ENCODE measurements at regions not wholly inside any gene's neighbourhood (a gene's known extent, or its start where the extent isn't known, plus 50 kb on each side); places are given as distances from the start of the nearest gene placed in this dataset.
"Not testable (repeated sequence)": the region's sequence is repeated elsewhere in the genome, so short reads cannot be mapped to it uniquely, and the experiment has no call there.

DNA sequence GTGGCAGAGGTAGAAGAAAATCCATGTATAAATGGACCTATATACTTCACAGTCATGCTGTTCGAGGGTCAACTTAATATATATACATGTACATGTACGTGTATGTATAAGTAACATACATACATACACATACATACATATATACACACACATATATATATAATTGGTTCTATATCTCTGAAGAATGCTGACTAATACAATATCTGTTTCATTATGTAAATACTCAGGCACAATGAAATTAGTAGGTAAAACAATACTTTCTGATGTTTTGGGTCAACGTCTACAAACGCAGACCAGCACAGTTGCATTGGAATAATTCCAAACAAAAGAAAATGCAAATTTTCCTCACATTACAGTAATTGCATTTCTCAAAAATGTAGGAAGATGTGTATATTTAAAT lies 202.7 kb upstream of the DAAM1 start:
- FAIRE-seq (no peak), DNase-seq (ENCODE audit: low spot score) (no peak)

- DNase-seq (ENCODE audit: low spot score) (no peak), FAIRE-seq (no peak)
Measured at GRCh38 chr14:58987591-58987990, 200.9 kb upstream of the DAAM1 start.

DNA sequence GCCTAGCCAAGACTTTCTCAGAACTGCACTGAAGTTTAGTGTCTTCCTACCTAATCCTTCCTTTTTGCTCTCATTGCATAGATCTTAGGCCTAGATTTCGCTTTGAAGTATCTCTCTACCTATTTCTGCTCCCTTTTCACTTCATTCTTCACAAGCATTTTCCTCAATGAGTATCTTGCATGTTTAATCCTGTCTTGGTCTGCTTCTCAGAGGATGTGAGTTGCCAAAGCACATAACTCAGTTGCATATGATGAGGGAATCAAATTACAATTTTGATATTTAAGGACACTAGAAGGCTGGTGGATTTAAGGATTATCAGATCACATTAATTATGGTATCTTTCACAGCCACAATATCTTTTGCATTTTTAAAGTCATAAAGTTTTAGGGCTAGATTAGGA lies 195.5 kb upstream of the DAAM1 start:
- DNase-seq (ENCODE audit: low spot score) (no peak), FAIRE-seq (no peak)

DNA sequence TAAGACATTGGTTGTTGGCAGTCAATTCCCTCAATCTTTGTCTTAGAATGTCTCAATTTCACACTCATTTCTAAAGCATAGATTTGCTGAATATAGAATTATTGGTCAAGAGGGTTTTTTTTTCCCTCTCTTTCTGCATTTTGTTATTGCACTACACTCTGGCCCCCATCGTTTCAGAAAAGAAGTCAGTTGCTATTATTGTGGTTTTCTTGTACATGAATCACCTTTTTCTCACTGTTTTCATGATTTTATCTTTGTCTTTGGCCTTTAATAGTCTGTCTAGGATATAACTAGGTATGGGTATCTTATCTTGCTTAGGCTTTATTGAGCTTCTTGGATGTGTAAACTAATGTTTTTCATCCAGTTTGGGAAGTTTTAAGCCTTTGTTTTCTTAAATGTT lies 194.3 kb upstream of the DAAM1 start:
- no peak for FAIRE-seq
- DNase-seq (ENCODE audit: low spot score): no peak

DNA sequence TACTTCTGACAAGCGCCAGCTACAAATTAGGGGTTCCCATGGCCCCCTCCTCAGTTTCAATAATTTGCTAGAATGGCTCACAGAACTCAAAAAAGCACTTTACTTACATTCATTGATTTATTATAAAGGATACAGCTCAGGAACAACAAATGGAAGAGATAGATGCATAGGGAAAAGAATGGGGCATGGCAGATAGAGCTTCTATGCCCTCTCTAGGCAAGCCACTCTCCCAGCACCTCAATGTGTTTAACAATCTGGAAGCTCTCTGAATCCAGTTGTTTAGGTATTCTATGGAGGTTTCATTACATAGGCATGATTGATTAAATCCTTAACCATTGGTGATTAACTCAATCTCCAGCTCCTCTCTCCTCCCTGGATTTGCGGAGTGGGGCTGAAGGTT lies 184.5 kb upstream of the DAAM1 start:
- no peak for FAIRE-seq

DNA sequence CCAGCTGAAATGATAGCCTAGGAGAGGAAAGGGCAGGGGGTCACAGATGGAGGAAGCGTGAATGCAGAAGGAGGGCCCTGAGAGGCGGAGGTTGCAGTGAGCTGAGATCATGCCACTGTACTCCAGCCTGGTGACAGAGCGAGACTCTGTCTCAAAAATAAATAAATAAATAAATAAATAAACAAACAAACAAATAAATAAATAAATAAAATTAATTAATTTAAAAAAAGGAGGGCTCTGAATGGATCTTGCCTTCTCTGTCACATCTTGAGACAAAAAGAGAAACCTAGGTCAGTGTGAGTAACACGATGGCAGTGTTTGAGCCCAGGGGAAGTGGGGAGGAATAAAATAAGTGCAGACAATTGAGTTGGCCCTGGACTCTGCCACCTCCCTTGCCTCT lies 182.3 kb upstream of the DAAM1 start:
- not testable (repeated sequence) for DNase-seq (ENCODE audit: low spot score); FAIRE-seq

More for the DNA sequence above, 184.5 kb upstream of the DAAM1 start:
- no peak for DNase-seq (ENCODE audit: low spot score)

DNA sequence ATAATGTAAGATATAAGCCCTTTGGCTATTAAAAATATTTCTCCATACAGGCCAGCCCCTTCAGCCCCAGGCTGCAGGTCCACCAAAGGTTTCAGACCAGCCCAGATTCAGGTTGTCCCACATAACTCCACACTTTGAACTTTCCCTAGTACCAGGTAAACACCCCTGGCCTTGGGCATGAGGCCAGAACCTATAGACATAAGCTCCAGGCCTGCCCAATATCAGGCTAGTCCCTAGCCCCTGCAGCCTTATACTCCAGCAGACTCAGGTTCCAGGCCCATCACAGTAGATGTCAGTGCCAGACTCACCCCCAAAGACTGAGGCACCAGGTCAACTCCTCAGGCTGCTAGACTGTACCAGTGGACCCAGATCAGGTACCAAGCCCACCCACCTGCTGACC lies 178.5 kb upstream of the DAAM1 start:
- no peak for FAIRE-seq
- DNase-seq (ENCODE audit: low spot score): no peak

- FAIRE-seq (no peak), DNase-seq (ENCODE audit: low spot score) (no peak)
Measured at GRCh38 chr14:59013672-59014298, 174.7 kb upstream of the DAAM1 start.

GRCh38 chr14:59015482-59015881 lies 173.0 kb upstream of the DAAM1 start:
- no peak for DNase-seq (ENCODE audit: low spot score)
- no peak for FAIRE-seq

- no peak for FAIRE-seq
- no peak for DNase-seq (ENCODE audit: low spot score)
Measured at GRCh38 chr14:59017285-59017965, 171.0 kb upstream of the DAAM1 start.

GRCh38 chr14:59018460-59018859 lies 170.0 kb upstream of the DAAM1 start:
- FAIRE-seq (no peak), DNase-seq (ENCODE audit: low spot score) (no peak)

DNA sequence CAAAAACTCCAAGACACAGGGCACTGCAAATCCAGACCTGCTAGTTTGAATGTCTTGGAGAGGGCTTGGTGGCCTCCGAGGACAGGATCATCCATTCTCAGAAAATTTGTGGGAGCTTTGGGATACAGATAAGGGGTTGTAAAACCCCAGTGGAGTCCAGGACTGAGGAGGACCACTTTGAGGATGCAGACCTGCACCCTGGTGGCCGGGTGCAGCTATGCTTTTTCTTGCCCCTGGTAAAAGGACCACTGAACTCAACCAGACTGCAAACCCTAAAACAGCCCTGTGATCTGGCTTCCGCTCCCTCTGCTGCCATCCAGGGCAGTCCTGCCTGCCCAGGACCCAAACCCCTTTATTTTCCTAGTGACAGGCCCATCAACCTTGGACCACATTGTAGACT lies 169.5 kb upstream of the DAAM1 start:
- no peak for FAIRE-seq
- DNase-seq (ENCODE audit: low spot score): no peak

GRCh38 chr14:59020382-59020781 lies 168.1 kb upstream of the DAAM1 start:
- DNase-seq (ENCODE audit: low spot score): no peak
- FAIRE-seq: no peak

GRCh38 chr14:59022144-59022543 lies 166.3 kb upstream of the DAAM1 start:
- DNase-seq (ENCODE audit: low spot score) (no peak), FAIRE-seq (no peak)

- FAIRE-seq (no peak), DNase-seq (ENCODE audit: low spot score) (no peak)
Measured at GRCh38 chr14:59026081-59026480, 162.4 kb upstream of the DAAM1 start.

DNA sequence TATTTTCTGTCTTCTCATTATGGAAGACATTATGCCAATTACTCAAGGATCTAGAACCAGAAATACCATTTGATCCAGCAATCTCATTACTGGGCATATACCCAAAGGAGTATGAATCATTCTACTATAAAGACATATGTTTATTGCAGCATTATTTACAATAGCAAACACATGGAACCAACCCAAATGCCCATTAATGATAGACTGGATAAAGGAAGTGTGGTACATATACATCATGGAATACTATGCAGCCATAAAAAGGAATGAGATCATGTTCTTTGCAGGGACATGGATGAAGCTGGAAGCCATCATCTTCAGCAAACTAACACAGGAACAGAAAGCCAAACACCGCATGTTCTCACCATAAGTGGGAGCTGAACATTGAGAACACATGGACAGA lies 161.8 kb upstream of the DAAM1 start:
- not testable (repeated sequence) for FAIRE-seq; DNase-seq (ENCODE audit: low spot score)

DNA sequence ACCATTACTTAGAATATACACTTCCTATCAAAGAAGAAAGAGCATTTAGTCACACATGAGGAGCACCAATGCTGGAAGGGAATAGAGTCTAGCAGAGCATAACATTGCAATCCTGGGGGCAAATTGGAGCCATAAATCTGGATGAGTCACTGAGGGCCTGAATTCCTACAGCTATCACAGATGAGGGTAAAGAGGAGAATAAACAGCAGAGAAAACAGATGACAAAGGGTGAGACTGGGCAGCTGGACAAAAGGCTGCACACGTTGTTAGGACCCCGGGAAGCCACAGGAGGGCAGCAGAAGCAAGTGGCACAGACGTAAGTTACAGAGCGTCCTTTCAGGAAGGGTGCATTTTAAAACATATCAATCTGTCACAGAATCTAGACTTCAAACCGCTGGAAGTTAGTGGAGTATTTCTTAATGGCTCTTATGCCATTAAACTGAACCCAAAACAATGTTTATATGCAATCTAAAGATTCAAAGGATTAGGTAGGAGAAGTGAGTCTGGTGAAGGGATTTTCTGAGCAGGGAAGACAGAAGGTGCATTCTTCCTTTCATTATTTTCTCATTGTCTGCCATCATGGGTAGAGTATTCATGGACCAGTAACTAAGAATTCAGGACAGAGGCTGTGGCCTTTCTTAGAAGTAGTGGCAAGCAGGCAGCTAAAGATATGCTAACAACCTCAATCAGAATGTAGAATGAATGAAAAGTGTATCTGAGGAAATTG lies 159.8 kb upstream of the DAAM1 start:
- DNase-seq (ENCODE audit: low spot score) (peak; percentile 90), FAIRE-seq (peak; percentile 90)

GRCh38 chr14:59032826-59033225 lies 155.6 kb upstream of the DAAM1 start:
- FAIRE-seq (no peak), DNase-seq (ENCODE audit: low spot score) (no peak)

- DNase-seq (ENCODE audit: low spot score): no peak
- no peak for FAIRE-seq
Measured at GRCh38 chr14:59036134-59036533, 152.3 kb upstream of the DAAM1 start.

- FAIRE-seq (no peak), DNase-seq (ENCODE audit: low spot score) (no peak)
Measured at GRCh38 chr14:59037086-59037485, 151.4 kb upstream of the DAAM1 start.

DNA sequence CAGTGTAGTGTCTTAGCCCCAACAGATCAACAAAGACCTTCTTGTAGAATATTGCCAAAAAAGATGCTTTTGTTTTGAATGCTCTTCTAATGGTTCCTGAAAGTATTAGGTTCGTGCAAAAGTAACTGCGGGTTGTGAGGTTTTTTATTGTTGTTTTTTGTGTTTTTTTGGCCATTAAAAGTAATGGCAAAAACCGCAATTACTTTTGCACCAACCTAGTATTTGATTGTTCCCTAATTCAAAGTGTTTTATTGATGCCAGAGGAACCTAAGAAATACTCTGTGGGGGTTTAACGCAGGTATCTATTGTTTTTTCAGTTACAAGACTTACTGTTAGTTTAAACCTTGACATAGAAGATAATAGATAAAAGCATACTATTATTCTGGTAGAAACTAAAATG lies 150.8 kb upstream of the DAAM1 start:
- no peak for DNase-seq (ENCODE audit: low spot score)
- FAIRE-seq: no peak

DNA sequence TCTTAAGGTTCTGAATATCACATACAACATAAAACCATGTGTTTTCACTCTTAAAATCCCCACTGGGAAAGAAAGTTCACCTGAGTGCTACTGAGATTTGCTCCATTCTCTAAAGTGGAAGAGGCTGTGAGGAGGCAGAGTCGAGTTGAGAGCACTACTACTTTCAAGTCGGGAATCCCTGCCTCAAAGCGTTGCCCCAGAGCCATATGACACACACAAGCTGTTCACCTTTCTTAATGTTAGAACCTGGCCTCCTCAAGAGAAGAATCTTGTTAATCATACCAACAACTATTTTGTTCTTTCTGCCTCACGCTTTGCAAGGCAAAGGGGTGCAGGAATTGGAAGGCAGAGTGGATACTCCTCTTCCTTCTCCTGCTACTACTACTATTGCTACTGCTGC lies 149.7 kb upstream of the DAAM1 start:
- FAIRE-seq: no peak

GRCh38 chr14:59041308-59041707 lies 147.2 kb upstream of the DAAM1 start:
- no peak for DNase-seq (ENCODE audit: low spot score)
- FAIRE-seq: no peak

More for the DNA sequence above, 149.7 kb upstream of the DAAM1 start:
- DNase-seq (ENCODE audit: low spot score): no peak

Data from RCC 7860 (cell line).